ENCODE measurements at regions not wholly inside any gene's neighbourhood (a gene's known extent, or its start where the extent isn't known, plus 50 kb on each side); places are given as distances from the start of the nearest gene placed in this dataset.

DNA sequence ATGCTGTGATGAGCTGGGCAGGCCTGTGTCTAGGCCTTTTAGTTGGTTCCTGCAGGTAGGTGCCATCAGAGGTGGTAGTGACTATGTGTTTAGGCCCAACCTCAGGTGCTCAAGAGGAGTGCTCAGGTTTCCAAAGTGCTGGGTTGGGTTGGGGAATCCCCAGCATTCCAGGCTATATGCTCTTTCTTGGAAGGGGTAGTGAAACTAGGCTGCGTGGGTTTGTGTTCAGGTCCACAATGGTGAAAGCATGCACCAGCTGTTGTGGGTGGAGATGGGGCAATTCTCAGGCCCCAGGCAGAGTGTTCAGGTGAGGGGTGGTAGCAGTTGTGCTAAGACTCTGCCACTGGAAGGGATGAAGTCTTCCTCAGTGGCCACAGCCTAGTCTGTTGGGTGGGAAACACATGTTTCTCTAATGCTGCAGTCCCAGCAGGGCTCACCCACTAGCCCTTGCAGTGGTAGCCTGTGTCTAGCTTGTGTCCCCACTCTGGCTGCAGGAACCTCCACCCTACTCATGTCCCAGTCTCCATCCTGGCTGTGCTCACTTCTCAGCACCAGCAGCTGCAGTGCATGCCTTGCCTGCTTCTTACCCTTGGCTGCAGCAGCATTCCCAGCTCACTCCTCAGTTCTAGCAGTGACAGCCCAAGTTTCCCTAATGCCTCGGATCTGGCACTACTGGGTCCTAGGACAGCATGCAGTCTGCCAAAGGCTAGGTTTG, 78.9 kb downstream of the FAM170A start:
- TF ChIP-seq, protein P1, sequence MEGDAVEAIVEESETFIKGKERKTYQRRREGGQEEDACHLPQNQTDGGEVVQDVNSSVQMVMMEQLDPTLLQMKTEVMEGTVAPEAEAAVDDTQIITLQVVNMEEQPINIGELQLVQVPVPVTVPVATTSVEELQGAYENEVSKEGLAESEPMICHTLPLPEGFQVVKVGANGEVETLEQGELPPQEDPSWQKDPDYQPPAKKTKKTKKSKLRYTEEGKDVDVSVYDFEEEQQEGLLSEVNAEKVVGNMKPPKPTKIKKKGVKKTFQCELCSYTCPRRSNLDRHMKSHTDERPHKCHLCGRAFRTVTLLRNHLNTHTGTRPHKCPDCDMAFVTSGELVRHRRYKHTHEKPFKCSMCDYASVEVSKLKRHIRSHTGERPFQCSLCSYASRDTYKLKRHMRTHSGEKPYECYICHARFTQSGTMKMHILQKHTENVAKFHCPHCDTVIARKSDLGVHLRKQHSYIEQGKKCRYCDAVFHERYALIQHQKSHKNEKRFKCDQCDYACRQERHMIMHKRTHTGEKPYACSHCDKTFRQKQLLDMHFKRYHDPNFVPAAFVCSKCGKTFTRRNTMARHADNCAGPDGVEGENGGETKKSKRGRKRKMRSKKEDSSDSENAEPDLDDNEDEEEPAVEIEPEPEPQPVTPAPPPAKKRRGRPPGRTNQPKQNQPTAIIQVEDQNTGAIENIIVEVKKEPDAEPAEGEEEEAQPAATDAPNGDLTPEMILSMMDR (IDR thresholded peaks at IDR 0.05) = no peak
- no peak for TF ChIP-seq POLR2A (IDR thresholded peaks at IDR 0.05)
